Activated naive CD4-positive, alpha-beta T cell treated with anti-CD3 and anti-CD28 coated beads for 36 hours (primary cell): ENCODE measurements at regions not wholly inside any gene's neighbourhood (a gene's known extent, or its start where the extent isn't known, plus 50 kb on each side); places are given as distances from the start of the nearest gene placed in this dataset.

Source experiments
- CTCF ChIA-PET: fragments of 350-600 bp; sonication (Branson Sonifier 250); formaldehyde crosslinking; loops from one replicate; lab custom pipeline; 2021; ENCODE audit warnings: antibody characterized with exemption; lab: Charles Lee
- DNase-seq: peaks from one replicate; pipeline ENCODE4 v3.0.0-alpha.2; 2020
- H3K27ac Mint-ChIP-seq: one replicate; pipeline ENCODE4 v1.8.0; 2021; ENCODE audit warnings: mild to moderate bottlenecking, mixed read lengths
- H3K27me3 Mint-ChIP-seq: one replicate; pipeline ENCODE4 v1.8.0; 2021; ENCODE audit warnings: low read depth, mixed read lengths
- H3K36me3 Mint-ChIP-seq: one replicate; pipeline ENCODE4 v1.8.0; 2021; ENCODE audit warnings: low read depth, mixed read lengths
- H3K4me1 Mint-ChIP-seq: one replicate; pipeline ENCODE4 v1.8.0; 2021; ENCODE audit warnings: low read depth, mixed read lengths
- H3K4me3 Mint-ChIP-seq: one replicate; pipeline ENCODE4 v1.8.0; 2021; ENCODE audit warnings: mild to moderate bottlenecking, moderate library complexity, mixed read lengths
- H3K9me3 Mint-ChIP-seq: one replicate; pipeline ENCODE4 v1.8.0; 2021; ENCODE audit warnings: mixed read lengths
- intact Hi-C: fragments of 100-400 bp; cut with micrococcal nuclease; formaldehyde crosslinking; loops from one replicate; pipeline ENCODE4 v1.15.1; 2023

DNA sequence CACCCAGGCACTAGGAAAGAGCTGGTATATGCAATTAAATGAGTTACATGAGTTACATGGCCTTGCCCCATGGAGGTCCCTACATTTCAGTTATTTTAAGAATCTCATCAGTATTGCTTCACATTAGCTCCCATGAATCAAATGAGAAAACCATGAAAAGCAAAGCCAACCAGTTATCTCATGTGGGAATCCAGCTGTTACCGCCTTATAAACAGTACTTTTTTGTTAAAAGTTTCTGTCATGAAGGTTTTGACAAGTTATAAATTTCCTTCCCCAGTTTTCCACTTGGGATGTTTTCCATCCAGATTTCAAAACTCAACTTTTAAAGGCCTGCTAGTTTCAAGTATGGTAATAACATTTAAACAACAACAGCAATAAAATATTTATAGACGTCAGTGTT, 544.8 kb downstream of the NUF2 start:
- Mint-ChIP-seq H3K27me3 (no peaks in the 10 kb centered on the region), H3K4me1 (no peaks in the 10 kb centered on the region), H3K4me3 (no peak overlapping the region), H3K9me3 (peaks cover 3% of the 10 kb centered on the region), H3K36me3 (no peaks in the 10 kb centered on the region), H3K27ac (no peak overlapping the region)
- intact Hi-C loops = no loop called here
- DNase-seq = no peak
- CTCF ChIA-PET = no interaction called here

DNA sequence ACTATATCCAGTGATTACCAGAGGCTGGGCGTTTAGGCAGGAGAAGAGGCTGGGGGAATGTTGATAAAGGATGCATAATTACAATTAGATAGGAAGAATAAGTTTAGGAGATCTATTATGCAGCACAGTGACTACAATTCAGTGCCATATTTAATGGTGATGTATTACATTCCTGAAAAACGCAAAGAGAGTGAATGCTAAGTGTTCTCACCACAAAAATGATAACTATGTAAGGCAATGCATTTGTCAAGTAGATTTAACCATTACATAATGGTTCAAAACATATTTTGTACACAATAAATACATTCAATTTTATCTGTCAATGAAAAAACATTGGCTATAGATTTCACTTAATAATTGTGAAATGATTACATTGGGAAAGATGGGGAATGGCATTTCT, 548.9 kb downstream of the NUF2 start:
- CTCF ChIA-PET = no interaction called here
- Mint-ChIP-seq H3K4me3 (no peak overlapping the region), H3K9me3 (no peaks in the 10 kb centered on the region), H3K27me3 (no peaks in the 10 kb centered on the region), H3K27ac (no peak overlapping the region), H3K4me1 (no peaks in the 10 kb centered on the region), H3K36me3 (no peaks in the 10 kb centered on the region)
- intact Hi-C loops = no loop called here
- DNase-seq = no peak

DNA sequence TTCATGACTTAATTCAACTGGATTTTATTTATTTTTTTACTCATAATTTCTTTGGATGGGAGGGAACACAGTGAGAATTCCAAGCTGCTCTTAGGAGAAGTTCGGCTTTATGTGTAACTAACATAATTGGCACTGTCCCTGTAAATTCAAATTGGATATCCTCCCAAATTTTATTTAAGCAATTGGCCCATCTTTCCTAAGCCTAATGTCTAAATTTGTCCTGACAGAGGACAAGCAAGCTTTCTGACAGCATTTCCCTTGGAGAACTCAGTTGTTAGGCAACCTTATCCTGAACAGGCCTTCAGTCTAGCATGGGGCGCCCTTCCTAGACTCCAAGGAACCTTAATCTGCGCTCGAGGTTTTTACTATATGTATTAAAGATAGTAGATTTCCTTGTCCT, 550.3 kb downstream of the NUF2 start:
- H3K27ac Mint-ChIP-seq = no peak overlapping the region
- H3K9me3 Mint-ChIP-seq = no peaks in the 10 kb centered on the region
- H3K4me3 Mint-ChIP-seq = no peak overlapping the region
- intact Hi-C loops = no loop called here
- no peaks in the 10 kb centered on the region for H3K27me3 Mint-ChIP-seq
- H3K36me3 Mint-ChIP-seq = no peaks in the 10 kb centered on the region
- CTCF ChIA-PET = no interaction called here
- DNase-seq = no peak
- H3K4me1 Mint-ChIP-seq = no peaks in the 10 kb centered on the region

DNA sequence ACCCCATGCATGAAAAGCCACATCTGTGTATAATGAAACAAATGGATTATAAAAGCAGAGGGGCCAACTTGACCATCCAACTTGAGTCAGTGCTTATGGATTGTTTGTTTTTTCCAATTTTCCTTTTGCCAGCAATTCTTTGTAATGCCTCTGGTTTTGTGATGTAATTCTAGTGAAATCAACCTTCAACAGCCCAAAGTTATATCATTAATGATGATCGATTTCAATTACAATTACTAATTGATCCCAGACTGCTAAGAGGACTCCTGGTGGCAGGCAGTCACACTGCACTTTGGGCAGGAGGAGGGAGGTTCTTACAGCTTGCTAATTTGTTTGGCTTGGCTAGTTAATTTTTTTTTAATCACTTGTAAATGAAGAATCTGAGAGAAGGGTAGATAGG, 552.3 kb downstream of the NUF2 start:
- no peak overlapping the region for H3K4me3 Mint-ChIP-seq
- no peaks in the 10 kb centered on the region for H3K27me3 Mint-ChIP-seq
- intact Hi-C loops = no loop called here
- no peak for DNase-seq
- H3K4me1 Mint-ChIP-seq = no peaks in the 10 kb centered on the region
- H3K27ac Mint-ChIP-seq = no peak overlapping the region
- H3K36me3 Mint-ChIP-seq = no peaks in the 10 kb centered on the region
- CTCF ChIA-PET = interaction anchor here (0.6 kb wide), 1 partner anchor 347 kb away, joined by 3 read pairs; no protein-coding TSS in a partner anchor
- H3K9me3 Mint-ChIP-seq = no peaks in the 10 kb centered on the region

DNA sequence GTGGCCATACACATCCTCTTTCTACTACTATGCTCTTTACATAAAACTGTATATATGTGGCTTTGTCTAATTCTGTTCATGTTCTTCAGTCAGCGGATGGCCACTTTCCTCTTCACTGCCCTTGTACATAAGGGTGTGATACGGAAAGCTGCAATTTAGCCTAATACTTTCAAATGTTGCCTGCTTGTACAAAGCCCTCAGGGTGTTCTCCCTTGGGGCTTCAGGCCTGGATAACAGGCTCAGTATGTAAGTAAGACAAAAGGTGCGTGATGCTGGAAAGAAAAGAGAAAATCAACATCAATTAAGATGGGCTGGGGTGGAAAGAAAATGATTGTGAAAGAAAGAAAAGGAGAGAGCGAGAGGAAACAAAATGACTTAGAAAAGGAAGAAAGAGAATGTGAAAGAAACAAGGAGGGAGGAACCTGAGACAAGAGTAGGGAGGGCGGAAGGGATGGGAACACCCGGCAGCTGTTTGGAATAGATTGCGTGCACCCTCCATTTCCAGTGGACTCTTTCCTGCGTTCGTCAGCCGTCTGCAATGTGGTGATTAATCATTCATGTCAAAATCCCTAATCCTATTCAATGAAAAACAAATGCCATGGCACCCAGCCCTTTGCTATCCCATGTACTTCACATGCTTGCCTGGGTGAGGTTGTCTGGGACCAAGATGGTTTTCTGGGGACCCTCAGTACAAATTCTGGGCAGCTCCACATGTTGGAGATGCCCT, 553.6 kb downstream of the NUF2 start:
- Mint-ChIP-seq H3K4me1 (no peaks in the 10 kb centered on the region), H3K4me3 (no peak overlapping the region), H3K36me3 (no peaks in the 10 kb centered on the region), H3K9me3 (no peaks in the 10 kb centered on the region), H3K27ac (no peak overlapping the region), H3K27me3 (no peaks in the 10 kb centered on the region)
- CTCF ChIA-PET = no interaction called here
- no peak for DNase-seq
- intact Hi-C loops = no loop called here

DNA sequence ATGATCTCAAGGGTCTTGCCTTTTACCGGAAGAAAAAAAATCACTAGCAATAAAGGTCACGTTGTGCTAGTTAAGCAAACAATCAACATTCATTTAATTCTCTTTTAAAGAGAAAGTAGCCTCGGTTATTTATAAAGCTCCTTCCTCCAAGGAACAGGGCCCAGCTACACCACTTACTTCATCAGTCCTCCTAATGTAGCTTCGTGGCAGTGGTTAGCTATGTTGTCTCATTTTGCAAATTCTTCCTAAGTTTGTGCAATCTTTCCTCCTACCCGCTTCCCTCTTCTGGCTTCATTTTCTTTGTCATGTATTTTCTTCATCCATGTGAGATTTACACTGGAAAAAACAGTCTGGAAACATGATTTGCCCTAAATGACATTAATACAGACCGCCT, 554.2 kb downstream of the NUF2 start:
- H3K36me3 Mint-ChIP-seq = no peaks in the 10 kb centered on the region
- CTCF ChIA-PET = no interaction called here
- no peaks in the 10 kb centered on the region for H3K4me1 Mint-ChIP-seq

DNA sequence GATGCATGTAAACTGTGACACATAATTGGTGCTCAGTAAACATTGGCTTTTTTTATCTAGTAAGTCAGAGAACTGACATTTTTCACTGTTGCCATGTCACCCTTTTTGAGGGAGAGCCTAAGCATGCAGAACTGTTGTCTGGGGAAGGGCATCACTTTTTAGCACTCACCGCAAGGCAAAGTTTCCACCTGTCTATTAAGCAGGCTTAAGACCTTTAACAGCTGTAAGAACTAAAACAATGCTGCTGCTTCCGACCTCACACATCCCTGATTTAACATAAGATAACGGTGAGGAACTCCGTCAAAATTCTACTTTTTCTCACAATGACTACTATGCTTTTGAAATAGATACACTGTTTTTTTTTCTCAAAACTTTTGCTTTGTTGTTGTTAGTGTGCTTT, 554.8 kb downstream of the NUF2 start:
- H3K4me3 Mint-ChIP-seq = no peak overlapping the region

More for the DNA sequence above, 554.2 kb downstream of the NUF2 start:
- intact Hi-C loops = no loop called here
- no peak overlapping the region for H3K4me3 Mint-ChIP-seq
- no peaks in the 10 kb centered on the region for H3K27me3 Mint-ChIP-seq
- DNase-seq = no peak
- H3K9me3 Mint-ChIP-seq = no peaks in the 10 kb centered on the region
- H3K27ac Mint-ChIP-seq = no peak overlapping the region

DNA sequence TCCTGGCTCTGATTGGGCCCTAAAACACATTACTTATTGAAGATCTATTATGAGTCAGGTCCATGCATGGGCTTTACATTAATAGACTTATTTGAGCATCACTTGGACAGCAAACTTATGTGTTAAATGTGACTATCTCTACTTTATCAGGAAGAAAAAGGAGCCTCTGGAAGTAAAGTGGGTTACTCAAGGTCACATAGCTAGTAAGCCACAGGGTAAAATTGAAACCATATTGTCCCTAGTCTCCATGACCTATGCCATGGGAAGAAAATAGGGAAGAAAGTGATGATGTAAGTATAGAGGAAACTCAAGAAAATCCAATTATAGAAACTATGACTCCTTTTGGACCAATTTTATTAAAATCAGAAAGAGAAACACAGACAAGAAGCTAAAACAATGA, 555.3 kb downstream of the NUF2 start:
- Mint-ChIP-seq H3K4me1 (no peaks in the 10 kb centered on the region), H3K4me3 (no peak overlapping the region), H3K27me3 (no peaks in the 10 kb centered on the region), H3K36me3 (no peaks in the 10 kb centered on the region), H3K9me3 (no peaks in the 10 kb centered on the region), H3K27ac (no peak overlapping the region)
- CTCF ChIA-PET = no interaction called here
- DNase-seq = no peak
- intact Hi-C loops = no loop called here

More for the DNA sequence above, 554.8 kb downstream of the NUF2 start:
- no peak for DNase-seq
- no peaks in the 10 kb centered on the region for H3K4me1 Mint-ChIP-seq
- H3K27me3 Mint-ChIP-seq = no peaks in the 10 kb centered on the region
- no peak overlapping the region for H3K27ac Mint-ChIP-seq
- CTCF ChIA-PET = no interaction called here
- H3K36me3 Mint-ChIP-seq = no peaks in the 10 kb centered on the region
- H3K9me3 Mint-ChIP-seq = no peaks in the 10 kb centered on the region
- intact Hi-C loops = no loop called here

DNA sequence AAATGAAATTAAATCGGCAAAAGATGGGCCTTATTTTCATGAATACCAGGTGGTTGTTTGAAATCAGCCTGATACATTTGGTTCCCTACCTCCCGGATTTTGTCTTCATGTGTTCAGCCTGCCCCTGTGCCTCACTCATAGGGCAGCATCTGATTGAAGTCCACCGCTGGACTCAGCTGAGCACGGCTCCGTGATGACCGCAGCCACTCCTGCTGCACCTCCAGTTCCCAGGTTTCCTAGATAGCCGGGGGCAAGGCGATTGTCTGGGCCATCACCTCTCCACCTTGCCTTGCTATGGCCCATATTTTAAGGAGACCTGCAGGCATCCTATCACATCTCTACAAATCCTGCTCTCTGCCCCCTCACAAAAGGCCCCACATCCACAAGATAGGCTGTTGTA, 563.8 kb downstream of the NUF2 start:
- Mint-ChIP-seq H3K27me3 (no peaks in the 10 kb centered on the region), H3K27ac (no peak overlapping the region), H3K4me3 (no peak overlapping the region), H3K9me3 (no peaks in the 10 kb centered on the region), H3K4me1 (no peaks in the 10 kb centered on the region), H3K36me3 (no peaks in the 10 kb centered on the region)
- CTCF ChIA-PET = no interaction called here
- DNase-seq = no peak
- intact Hi-C loops = no loop called here

DNA sequence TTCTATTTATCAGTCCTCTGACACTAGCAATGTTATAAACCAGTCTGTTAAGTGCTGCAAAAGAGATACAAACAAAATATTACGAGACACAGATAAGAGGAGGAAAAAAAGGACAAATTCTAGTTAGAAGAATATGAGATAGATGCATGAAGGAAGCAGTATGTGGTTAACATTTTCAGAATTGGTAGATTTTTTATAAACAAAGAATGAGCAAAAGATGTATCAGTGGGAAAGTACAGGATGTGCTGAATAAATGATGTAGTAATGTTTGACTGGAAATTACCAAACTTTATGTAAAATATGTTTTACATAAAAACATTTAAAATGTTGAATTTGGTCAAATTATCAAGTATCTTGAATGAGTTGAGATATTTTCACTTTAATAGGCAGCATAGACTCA, 574.2 kb downstream of the NUF2 start:
- Mint-ChIP-seq H3K27me3 (no peaks in the 10 kb centered on the region), H3K36me3 (no peaks in the 10 kb centered on the region), H3K9me3 (peaks cover 3% of the 10 kb centered on the region), H3K4me3 (no peak overlapping the region), H3K27ac (no peak overlapping the region), H3K4me1 (no peaks in the 10 kb centered on the region)
- CTCF ChIA-PET = no interaction called here
- intact Hi-C loops = no loop called here
- DNase-seq = no peak

DNA sequence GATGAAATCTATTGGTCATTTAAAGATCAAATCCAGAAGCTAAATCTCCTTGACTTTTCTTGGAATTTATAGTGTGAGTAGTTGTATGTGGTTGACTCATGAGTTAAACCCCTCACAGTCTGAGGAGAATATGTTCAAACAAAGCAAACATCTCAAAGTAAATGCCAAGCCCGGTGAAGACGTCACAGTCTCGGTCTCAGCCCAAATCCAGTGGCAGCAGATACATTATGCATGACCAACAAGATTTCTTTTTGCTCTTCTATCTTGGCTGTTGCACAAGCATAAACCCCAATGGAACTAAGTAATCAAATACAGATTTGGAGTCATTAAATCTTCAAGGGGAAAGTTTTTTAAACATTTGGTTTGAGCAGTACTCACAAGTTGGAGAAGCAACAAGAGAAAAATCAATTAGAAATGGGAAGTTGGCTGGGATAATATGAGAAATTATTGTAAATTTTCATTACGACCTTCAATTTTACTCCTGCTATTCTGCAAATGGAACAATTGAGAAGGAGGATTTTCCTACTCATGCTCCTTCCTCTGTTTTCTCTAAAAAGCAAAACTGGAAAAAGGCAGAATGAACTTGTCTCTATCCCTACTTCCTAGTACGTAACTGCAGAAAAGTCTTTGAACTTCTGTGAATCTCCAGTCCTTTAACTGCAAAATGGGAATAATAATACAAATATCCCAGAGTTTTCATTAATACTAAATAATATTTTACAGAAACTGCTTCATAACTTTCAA, 575.8 kb downstream of the NUF2 start:
- H3K9me3 Mint-ChIP-seq = peaks cover 3% of the 10 kb centered on the region
- no peak overlapping the region for H3K27ac Mint-ChIP-seq
- no peaks in the 10 kb centered on the region for H3K27me3 Mint-ChIP-seq
- no peaks in the 10 kb centered on the region for H3K36me3 Mint-ChIP-seq
- H3K4me1 Mint-ChIP-seq = no peaks in the 10 kb centered on the region
- intact Hi-C loops = no loop called here
- DNase-seq = no peak
- no peak overlapping the region for H3K4me3 Mint-ChIP-seq
- CTCF ChIA-PET = no interaction called here

DNA sequence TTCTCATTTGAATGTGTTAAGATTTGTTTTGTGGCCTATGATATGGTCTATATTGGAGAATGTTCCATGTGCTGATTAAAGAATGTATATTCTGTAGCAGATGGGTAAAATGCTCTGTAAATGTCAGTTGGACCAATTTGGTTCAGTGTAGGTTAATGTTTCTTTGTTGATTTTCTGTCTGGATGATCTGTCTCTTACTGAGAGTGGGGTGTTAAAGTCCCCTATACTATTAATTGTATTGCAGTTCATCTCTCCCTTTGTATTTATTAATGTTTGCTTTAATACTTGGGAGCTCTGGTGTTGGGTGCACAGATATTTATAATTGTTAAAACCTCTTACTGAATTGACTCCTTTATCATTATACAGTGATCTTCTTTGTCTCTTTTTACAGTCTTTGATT, 584.5 kb downstream of the NUF2 start:
- no peaks in the 10 kb centered on the region for H3K36me3 Mint-ChIP-seq
- H3K9me3 Mint-ChIP-seq = peaks cover 19% of the 10 kb centered on the region
- no peak overlapping the region for H3K4me3 Mint-ChIP-seq
- H3K27ac Mint-ChIP-seq = no peak overlapping the region
- DNase-seq = no peak
- H3K4me1 Mint-ChIP-seq = no peaks in the 10 kb centered on the region
- intact Hi-C loops = no loop called here
- H3K27me3 Mint-ChIP-seq = no peaks in the 10 kb centered on the region
- CTCF ChIA-PET = no interaction called here
